ENCODE measurements at regions not wholly inside any gene's neighbourhood (a gene's known extent, or its start where the extent isn't known, plus 50 kb on each side); places are given as distances from the start of the nearest gene placed in this dataset.

GRCh38 chr12:125593269-125593668 is 528.0 kb downstream of the AACS start:
- H3K4me1 Mint-ChIP-seq, result no peaks in the 10 kb centered on the region
- H3K27me3 ChIP-seq, result no peaks in the 10 kb centered on the region
- DNase-seq (ENCODE audit: low spot score), result no peak
- H3K79me2 ChIP-seq (ENCODE audit: low read depth), result no peaks in the 10 kb centered on the region
- H3K9me3 ChIP-seq (ENCODE audit: low read depth), result peaks cover 3% of the 10 kb centered on the region
- no peak overlapping the region for H2AFZ ChIP-seq (replicated peaks)
- H3K9me3 Mint-ChIP-seq, result peaks cover 4% of the 10 kb centered on the region
- H3K27ac ChIP-seq, result no peak overlapping the region
- H3K4me1 ChIP-seq, result no peaks in the 10 kb centered on the region
- TF ChIP-seq CTCF (IDR thresholded peaks at IDR 0.05), result no peak
- TF ChIP-seq EZH2 (IDR thresholded peaks at IDR 0.05), result no peak
- TF ChIP-seq EZH2phosphoT487 (IDR thresholded peaks at IDR 0.05), result no peak
- no peaks in the 10 kb centered on the region for H3K27me3 Mint-ChIP-seq (ENCODE audit: insufficient read depth, low read depth)
- no peak overlapping the region for H3K9ac ChIP-seq
- H3K27ac Mint-ChIP-seq, result no peak overlapping the region
- H3K4me2 ChIP-seq, result no peak overlapping the region
- no peaks in the 10 kb centered on the region for H3K36me3 ChIP-seq
- no peaks in the 10 kb centered on the region for H3K36me3 Mint-ChIP-seq
- no peaks in the 10 kb centered on the region for H3F3A ChIP-seq (ENCODE audit: low read depth)
- no peaks in the 10 kb centered on the region for H4K20me1 ChIP-seq (ENCODE audit: low read depth)
- no peak overlapping the region for H3K4me3 ChIP-seq
- no peak overlapping the region for H3K4me3 Mint-ChIP-seq

- no peak for TF ChIP-seq CTCF (IDR thresholded peaks at IDR 0.05)
- TF ChIP-seq EZH2 (IDR thresholded peaks at IDR 0.05), result no peak
- TF ChIP-seq EZH2phosphoT487 (IDR thresholded peaks at IDR 0.05), result no peak
- no peak for DNase-seq (ENCODE audit: low spot score)
- no peaks in the 10 kb centered on the region for H3K27me3 ChIP-seq
- Mint-ChIP-seq H3K4me3 (no peak overlapping the region), H3K27me3 (ENCODE audit: insufficient read depth, low read depth) (no peaks in the 10 kb centered on the region), H3K4me1 (no peaks in the 10 kb centered on the region), H3K36me3 (no peaks in the 10 kb centered on the region), H3K9me3 (no peaks in the 10 kb centered on the region), H3K27ac (no peak overlapping the region)
- H3F3A ChIP-seq (ENCODE audit: low read depth), result no peaks in the 10 kb centered on the region
- H4K20me1 ChIP-seq (ENCODE audit: low read depth), result no peaks in the 10 kb centered on the region
- no peak overlapping the region for H3K9ac ChIP-seq
- H3K27ac ChIP-seq, result no peak overlapping the region
- H3K4me2 ChIP-seq, result no peak overlapping the region
- H3K9me3 ChIP-seq (ENCODE audit: low read depth), result no peaks in the 10 kb centered on the region
- H3K36me3 ChIP-seq, result no peaks in the 10 kb centered on the region
- no peak overlapping the region for H3K4me3 ChIP-seq
- no peaks in the 10 kb centered on the region for H3K4me1 ChIP-seq
- no peaks in the 10 kb centered on the region for H3K79me2 ChIP-seq (ENCODE audit: low read depth)
- H2AFZ ChIP-seq (replicated peaks), result no peak overlapping the region
Measured at GRCh38 chr12:125604976-125605375, 539.7 kb downstream of the AACS start.

- H3K36me3 ChIP-seq, result no peaks in the 10 kb centered on the region
Measured at GRCh38 chr12:125606312-125606711, 541.1 kb downstream of the AACS start.

More at GRCh38 chr12:125606312-125606711, 541.1 kb downstream of the AACS start:
- Histone ChIP-seq H3K27me3 (no peaks in the 10 kb centered on the region), H3K79me2 (ENCODE audit: low read depth) (no peaks in the 10 kb centered on the region), H3F3A (ENCODE audit: low read depth) (no peaks in the 10 kb centered on the region), H4K20me1 (ENCODE audit: low read depth) (no peaks in the 10 kb centered on the region), H2AFZ (replicated peaks) (no peak overlapping the region), H3K9me3 (ENCODE audit: low read depth) (no peaks in the 10 kb centered on the region), H3K27ac (no peak overlapping the region), H3K9ac (no peak overlapping the region), H3K4me2 (no peak overlapping the region), H3K4me1 (no peaks in the 10 kb centered on the region), H3K4me3 (no peak overlapping the region)
- Mint-ChIP-seq H3K27ac (no peak overlapping the region), H3K27me3 (ENCODE audit: insufficient read depth, low read depth) (no peaks in the 10 kb centered on the region), H3K36me3 (no peaks in the 10 kb centered on the region), H3K4me3 (no peak overlapping the region), H3K4me1 (no peaks in the 10 kb centered on the region), H3K9me3 (no peaks in the 10 kb centered on the region)
- DNase-seq (ENCODE audit: low spot score), result no peak
- TF ChIP-seq EZH2phosphoT487 (IDR thresholded peaks at IDR 0.05) (no peak), EZH2 (IDR thresholded peaks at IDR 0.05) (no peak), CTCF (IDR thresholded peaks at IDR 0.05) (no peak)
